ENCODE measurements at regions not wholly inside any gene's neighbourhood (a gene's known extent, or its start where the extent isn't known, plus 50 kb on each side); places are given as distances from the start of the nearest gene placed in this dataset.
A peak's percentile ranks its signal among the peaks of the same experiment; 100 is the strongest.
"Not testable (repeated sequence)": the region's sequence is repeated elsewhere in the genome, so short reads cannot be mapped to it uniquely, and the experiment has no call there.

DNA sequence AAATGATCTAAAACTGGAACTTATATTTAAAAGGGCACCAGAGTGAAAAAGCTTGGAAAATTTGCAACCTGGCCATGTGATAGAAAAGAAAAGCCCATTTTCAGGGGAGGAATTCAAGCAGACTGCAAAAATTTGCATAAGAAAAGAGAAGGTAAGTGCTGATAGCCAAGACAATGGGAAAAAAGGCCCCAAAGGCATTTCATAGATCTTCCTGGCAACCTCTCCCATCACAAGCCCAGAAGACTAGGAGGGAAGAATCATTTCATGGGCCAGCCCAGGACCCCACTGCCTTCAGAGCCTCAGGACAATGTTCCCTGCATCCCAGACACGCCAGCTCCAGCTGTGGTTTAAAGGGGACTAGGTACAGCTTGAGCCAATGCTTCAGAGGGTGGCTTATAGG, 887.3 kb upstream of the DIAPH2 start:
- DNase-seq = no peak

DNA sequence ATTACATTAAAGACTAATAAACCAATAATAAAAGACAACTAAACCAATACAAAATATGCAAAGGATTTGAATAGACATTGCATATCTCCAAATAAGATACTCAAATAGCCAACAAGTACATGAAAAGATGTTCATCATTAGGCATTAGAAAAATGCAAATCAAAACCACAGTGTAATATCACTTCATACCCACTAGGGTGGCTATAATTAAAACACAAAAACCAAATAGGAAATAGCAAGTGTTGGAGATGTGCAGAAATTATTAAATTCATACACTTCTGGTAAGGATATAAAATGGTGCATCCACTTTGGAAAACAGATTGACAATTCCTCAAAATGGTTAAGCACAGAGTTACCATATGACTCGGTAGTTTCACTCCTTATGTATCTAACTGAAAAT, 860.8 kb upstream of the DIAPH2 start:
- no peak for DNase-seq

- no peak for DNase-seq
These were observed 849.4 kb upstream of the DIAPH2 start for GRCh38 chrX:95835223-95835622.

DNA sequence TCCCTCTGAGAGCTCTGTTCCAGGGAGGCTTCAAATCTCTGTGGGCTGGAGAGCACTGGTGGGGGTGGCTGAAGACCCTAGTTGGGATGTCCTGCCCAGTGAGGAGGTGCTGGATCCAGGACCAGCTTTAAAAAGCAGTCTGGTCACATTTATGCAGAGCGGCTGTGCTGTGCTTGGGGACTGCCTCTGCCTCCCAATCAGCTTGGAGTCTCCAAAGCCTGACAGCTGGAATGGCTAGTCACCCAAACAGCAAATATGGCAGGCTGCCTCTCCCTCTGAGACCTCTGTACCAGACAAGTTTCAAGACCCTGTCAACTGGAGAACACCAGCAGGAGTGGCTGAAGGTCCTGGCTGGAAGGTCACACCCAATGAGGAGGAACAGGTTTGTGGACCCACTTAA, 848.1 kb upstream of the DIAPH2 start:
- no peak for DNase-seq

DNA sequence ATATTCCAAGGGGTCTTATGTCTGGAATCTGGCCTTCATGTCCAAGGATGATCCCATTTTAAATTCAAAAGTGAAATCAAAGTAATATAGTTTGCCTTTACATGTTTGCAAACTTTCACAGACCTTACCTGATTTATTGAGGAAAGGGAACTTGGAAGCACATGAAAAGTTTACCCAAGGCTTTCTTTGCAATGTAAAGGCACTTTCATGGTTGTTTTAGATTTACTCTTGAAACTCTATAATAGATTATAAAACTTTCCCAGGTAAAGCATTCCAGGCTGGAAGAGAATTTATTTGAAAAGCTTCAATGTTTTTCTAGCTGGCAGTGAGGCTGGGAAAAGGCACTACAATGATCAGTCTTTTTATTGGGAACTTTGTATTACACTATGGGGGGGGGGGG, 842.8 kb upstream of the DIAPH2 start:
- DNase-seq = no peak

DNA sequence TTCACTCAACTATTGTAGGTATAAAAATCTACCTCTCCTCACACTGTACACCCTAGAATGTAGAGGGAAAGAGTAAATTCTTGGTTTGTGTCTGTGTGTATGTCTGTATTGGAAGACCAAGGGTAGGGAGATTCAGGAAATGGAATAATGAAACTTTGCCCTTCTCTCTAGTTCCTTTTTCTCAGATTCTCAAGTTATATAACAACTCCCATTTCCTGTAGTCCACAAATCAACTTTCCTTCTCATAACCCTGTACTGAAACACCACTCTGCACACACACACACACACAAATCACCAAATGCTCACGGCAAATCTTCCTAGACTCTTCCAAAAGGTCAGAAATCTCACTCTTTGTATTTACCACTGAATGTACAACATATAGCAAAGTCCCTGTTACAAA, 824.5 kb upstream of the DIAPH2 start:
- no peak for DNase-seq

- DNase-seq = no peak
These were observed 809.0 kb upstream of the DIAPH2 start for GRCh38 chrX:95875661-95876060.

DNA sequence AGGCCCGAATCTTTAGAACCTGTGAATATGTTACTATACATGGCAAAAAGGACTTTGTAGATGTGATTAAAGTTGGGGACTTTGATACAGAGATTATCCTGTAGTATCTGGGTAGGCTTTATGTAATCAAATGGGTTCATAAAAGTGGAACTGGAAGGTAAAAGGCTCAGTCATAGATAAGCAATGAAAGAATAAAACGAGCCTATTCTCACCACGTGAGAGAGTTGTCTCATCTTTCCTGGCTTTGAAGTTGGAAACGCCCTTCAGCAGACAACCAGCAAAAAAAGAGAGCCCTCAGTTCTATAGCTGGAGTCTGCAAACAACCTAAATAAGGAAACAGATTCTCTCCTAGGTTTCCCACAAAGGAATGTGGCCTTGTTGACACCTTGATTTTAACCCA, 805.8 kb upstream of the DIAPH2 start:
- DNase-seq = no peak

DNA sequence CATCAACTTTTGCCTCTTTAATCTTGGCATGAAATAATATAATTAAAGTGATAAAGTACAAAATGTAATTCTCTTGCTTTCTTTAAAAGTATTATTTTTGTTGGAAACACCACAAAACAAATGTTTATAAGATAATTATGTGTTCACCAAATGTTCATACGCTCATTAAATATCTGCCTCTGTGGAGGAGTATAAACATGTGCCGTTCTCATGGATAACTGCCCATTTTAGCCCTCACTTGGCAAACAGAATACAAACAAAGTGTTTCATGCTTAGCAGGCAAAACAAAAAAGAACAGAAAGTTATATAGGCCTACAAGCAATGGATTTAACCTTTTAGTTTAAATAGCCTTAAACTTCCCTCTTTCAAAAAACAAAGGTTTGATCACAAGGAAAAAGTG, 800.5 kb upstream of the DIAPH2 start:
- no peak for DNase-seq

GRCh38 chrX:95885074-95885473, 799.6 kb upstream of the DIAPH2 start:
- peak; percentile 0 for DNase-seq

DNA sequence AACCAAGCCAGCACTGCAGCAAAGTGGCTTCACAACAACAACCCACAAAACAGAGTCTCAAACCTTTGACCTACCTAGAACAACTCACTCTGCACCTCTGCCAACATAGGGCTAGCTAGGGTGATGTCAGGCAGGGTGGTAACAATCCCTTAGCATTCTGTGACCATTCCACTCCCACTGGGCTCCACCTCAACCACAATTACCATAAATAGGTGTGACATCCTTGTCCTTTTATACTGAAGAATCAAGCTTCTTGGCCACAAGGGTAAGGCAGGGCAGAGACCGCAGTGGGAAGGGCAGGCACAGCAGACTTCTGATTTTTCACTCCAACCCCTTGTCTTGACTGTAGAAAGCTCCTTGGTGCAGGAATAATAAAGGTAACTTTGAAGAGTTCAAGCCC, 795.4 kb upstream of the DIAPH2 start:
- no peak for DNase-seq

GRCh38 chrX:95893636-95894035, 791.0 kb upstream of the DIAPH2 start:
- DNase-seq = peak; percentile 50

- DNase-seq = no peak
These were observed 781.2 kb upstream of the DIAPH2 start for GRCh38 chrX:95903490-95903889.

DNA sequence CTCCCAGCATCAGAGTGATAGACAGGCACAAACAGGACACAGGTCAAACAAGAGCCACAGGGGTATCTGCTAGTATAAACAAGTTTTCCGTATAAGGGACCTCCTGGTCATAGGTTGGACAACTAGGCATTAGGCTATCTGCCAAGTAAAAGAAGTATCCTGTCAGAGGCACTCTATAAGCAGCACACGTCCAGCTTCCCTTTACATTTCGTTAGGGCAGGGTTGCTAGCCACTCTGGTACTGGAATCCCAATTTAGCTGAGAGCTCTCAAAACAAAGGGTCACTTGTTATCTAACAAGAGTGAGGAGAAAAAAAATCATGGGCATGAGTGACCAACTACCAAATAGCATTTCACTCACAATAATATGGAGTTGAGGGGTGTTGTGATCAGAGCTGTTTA, 780.7 kb upstream of the DIAPH2 start:
- DNase-seq = no peak

- DNase-seq = no peak
These were observed 777.6 kb upstream of the DIAPH2 start for GRCh38 chrX:95907081-95907480.

- no peak for DNase-seq
These were observed 773.6 kb upstream of the DIAPH2 start for GRCh38 chrX:95911062-95911461.

GRCh38 chrX:95919605-95920004, 765.0 kb upstream of the DIAPH2 start:
- DNase-seq = no peak

GRCh38 chrX:95945528-95945927, 739.1 kb upstream of the DIAPH2 start:
- no peak for DNase-seq

DNA sequence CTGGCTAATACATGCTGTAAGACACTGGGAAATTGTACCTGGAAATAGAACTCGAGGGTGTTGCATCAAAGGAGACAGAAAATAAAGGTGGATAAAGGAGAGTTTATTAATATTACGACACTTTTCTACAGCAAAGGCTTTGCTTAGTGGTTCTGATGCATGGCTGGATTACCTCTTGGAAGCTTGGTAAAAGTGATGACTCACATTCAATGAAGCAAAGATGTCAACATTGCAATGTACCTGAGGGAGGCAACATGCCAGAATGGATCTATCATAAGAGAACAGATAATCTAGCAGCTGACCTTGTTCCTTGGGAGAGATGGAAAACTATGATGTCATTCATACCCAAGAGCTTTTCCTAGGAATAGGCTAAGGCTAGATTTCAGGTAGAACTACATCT, 735.1 kb upstream of the DIAPH2 start:
- DNase-seq = no peak

DNA sequence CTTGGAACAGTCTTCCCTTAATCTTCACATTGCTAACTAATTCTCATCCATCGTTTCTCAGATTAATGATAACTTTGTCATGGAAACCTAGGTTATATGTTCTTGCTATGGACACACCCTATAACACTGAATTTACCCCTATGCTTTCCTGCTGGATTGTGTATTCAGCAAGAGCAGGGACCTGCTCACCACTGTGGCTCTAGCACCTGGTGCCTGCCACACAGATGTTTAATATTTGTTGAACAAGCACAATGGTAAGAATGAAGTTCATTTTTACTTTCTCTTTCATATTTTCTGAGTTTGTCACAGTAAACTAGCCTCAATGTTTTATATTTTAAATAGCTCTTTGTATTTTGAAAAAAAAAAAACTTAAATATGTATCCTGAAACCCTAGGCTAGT, 734.0 kb upstream of the DIAPH2 start:
- no peak for DNase-seq

DNA sequence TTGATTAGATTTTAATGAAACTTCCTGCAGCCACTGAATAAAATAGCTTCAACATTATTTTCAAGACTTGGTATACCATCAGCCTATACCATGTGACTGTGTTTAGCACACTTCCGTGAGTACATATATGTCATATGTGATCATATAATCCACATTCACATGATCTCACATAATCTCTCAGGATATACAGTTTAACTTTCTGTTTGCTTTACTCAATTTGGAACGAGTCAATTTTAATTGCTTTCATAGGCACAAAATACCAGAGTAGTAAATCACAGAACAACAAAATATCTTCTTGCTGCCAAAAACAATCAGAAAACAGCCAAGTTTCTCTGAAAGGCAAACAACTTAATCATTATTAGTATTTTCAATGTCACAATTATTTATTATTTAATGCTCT, 731.1 kb upstream of the DIAPH2 start:
- DNase-seq = no peak

DNA sequence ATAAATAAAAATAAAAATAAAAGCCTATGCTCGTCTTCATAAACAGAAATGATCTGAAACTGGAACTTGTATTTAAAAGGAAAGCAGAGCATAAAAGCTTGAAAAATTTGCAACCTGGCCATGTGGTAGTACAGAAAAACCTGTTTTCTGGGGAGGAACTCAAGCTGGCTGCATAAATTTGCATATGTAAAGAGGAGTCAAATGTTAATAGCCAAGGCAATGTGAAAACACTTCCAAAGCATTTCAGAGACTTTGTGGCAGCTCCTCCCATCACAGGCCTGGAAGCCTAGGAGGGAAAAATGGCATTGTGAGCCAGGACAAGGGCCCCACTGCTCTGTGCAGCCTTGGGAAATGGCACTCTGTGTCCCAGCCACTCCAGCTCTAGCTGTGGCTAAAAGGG, 727.9 kb upstream of the DIAPH2 start:
- DNase-seq = no peak

GRCh38 chrX:95973456-95974095, 711.1 kb upstream of the DIAPH2 start:
- not testable (repeated sequence) for DNase-seq

- no peak for DNase-seq
These were observed 710.6 kb upstream of the DIAPH2 start for GRCh38 chrX:95974096-95974470.

- no peak for DNase-seq
These were observed 709.8 kb upstream of the DIAPH2 start for GRCh38 chrX:95974890-95975289.

DNA sequence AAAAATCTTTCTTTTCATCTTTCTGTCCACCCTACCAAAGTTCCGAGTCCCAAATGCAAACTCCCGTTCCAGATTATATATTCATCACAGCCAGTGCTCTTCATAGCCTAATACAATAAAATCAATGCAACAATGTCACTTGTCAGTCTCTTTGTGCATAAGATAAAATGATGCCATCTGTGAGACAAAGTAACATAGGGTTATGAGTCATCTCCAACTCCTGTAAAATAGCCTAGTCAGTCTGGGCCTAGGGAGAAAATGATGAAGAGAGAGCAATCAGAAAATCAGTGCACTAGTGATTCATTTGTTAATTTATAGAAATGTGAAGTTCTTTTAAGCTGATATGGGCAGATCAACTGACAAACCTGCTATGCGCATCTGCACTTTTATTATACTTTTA, 689.1 kb upstream of the DIAPH2 start:
- DNase-seq = no peak

Data from fibroblast of upper back skin (primary cell).